Mucosa of descending colon (tissue), 3 donors: ENCODE measurements at regions not wholly inside any gene's neighbourhood (a gene's known extent, or its start where the extent isn't known, plus 50 kb on each side); places are given as distances from the start of the nearest gene placed in this dataset.

Source experiments
- ATAC-seq: fragments of 200-7000 bp; cut with Tn5 transposase; one replicate; pipeline ENCODE4 v1.9.1; 2020; ENCODE audit warnings: mild to moderate bottlenecking, moderate library complexity
- DNase-seq, 3 donors: peaks; one replicate each; pipeline ENCODE4 v3.0.0-alpha.2; 2020
- H3K36me3 ChIP-seq: fragments of 200-600 bp; one replicate; pipeline ENCODE4 v1.8.0; 2021; ENCODE audit warnings: low read depth, mild to moderate bottlenecking
- H3K4me1 ChIP-seq: fragments of 200-600 bp; one replicate; pipeline ENCODE4 v1.8.0; 2021; ENCODE audit warnings: low read depth, mild to moderate bottlenecking
- H3K4me3 ChIP-seq: fragments of 200-600 bp; one replicate; pipeline ENCODE4 v1.8.0; 2021; ENCODE audit warnings: mild to moderate bottlenecking
- H3K9me3 ChIP-seq: fragments of 200-600 bp; one replicate; pipeline ENCODE4 v1.8.0; 2021; ENCODE audit warnings: mild to moderate bottlenecking
- CTCF ChIP-seq: fragments of 200-600 bp; IDR thresholded peaks from one replicate; pipeline ENCODE4 v1.8.0; 2022; ENCODE audit warnings: antibody characterized with exemption, mild to moderate bottlenecking
- intact Hi-C, 2 donors: fragments of 100-400 bp; cut with DNase I in 1 of 2; cut with micrococcal nuclease in 1 of 2; formaldehyde crosslinking; loops; one replicate each; pipeline versions ENCODE4 v1.11.0 to v1.11.1; 2022; cut with DNase I, micrococcal nuclease
- donor health status: DM: no; HTN: no; CAD: no; lungs with moderate emphysema.
- donor health status: DM: no; HTN: no; CAD: no.
- donor health status: DM: no; HTN: yes; CAD: no.

GRCh38 chr17:55645361-55645760 lies 77.3 kb downstream of the TMEM100 start:
- no peak overlapping the region for H3K4me3 ChIP-seq
- TF ChIP-seq CTCF, result no peak
- no peaks in the 10 kb centered on the region for H3K9me3 ChIP-seq
- intact Hi-C loops, result loop anchor here in 1 of 2 donors (10.0 kb wide), 1 partner anchor 121 kb away; no protein-coding TSS in a partner anchor
- ATAC-seq, result no peak
- H3K4me1 ChIP-seq, result no peaks in the 10 kb centered on the region
- no peak for DNase-seq
- H3K36me3 ChIP-seq, result no peaks in the 10 kb centered on the region

GRCh38 chr17:55644346-55644745 lies 78.3 kb downstream of the TMEM100 start:
- no peak for DNase-seq
- ATAC-seq, result no peak
- Histone ChIP-seq H3K4me3 (no peak overlapping the region), H3K4me1 (no peaks in the 10 kb centered on the region), H3K9me3 (no peaks in the 10 kb centered on the region), H3K36me3 (no peaks in the 10 kb centered on the region)
- intact Hi-C loops, result loop anchor here in 1 of 2 donors (10.0 kb wide), 1 partner anchor 120 kb away; no protein-coding TSS in a partner anchor
- TF ChIP-seq CTCF, result no peak

GRCh38 chr17:55642741-55643140 lies 79.9 kb downstream of the TMEM100 start:
- H3K9me3 ChIP-seq, result no peaks in the 10 kb centered on the region
- no peak for DNase-seq
- TF ChIP-seq CTCF, result no peak
- intact Hi-C loops, result loop anchor here in 1 of 2 donors (10.0 kb wide), 1 partner anchor 118 kb away; no protein-coding TSS in a partner anchor
- no peak overlapping the region for H3K4me3 ChIP-seq
- H3K4me1 ChIP-seq, result no peaks in the 10 kb centered on the region
- H3K36me3 ChIP-seq, result no peaks in the 10 kb centered on the region
- ATAC-seq, result no peak

- no peaks in the 10 kb centered on the region for H3K4me1 ChIP-seq
- TF ChIP-seq CTCF, result peak; percentile 21
- DNase-seq (peak in 2 of 3 donors; percentile 37 to 69), ATAC-seq (peak; percentile 58)
- intact Hi-C loops, result loop anchor here in 1 of 2 donors (10.0 kb wide), 1 partner anchor 117 kb away; no protein-coding TSS in a partner anchor
- H3K4me3 ChIP-seq, result no peak overlapping the region
- H3K36me3 ChIP-seq, result no peaks in the 10 kb centered on the region
- H3K9me3 ChIP-seq, result no peaks in the 10 kb centered on the region
Measured at GRCh38 chr17:55641676-55642081, 81.0 kb downstream of the TMEM100 start.

GRCh38 chr17:55639096-55639495 lies 83.6 kb downstream of the TMEM100 start:
- H3K36me3 ChIP-seq, result no peaks in the 10 kb centered on the region
- no peak for ATAC-seq
- intact Hi-C loops, result no loop called here
- no peak for TF ChIP-seq CTCF
- H3K9me3 ChIP-seq, result no peaks in the 10 kb centered on the region
- H3K4me3 ChIP-seq, result no peak overlapping the region
- DNase-seq, result no peak
- H3K4me1 ChIP-seq, result no peaks in the 10 kb centered on the region
